NOMO-1 treated with DMSO at 0.1 percent for 48 hours (cell line): ENCODE measurements at regions not wholly inside any gene's neighbourhood (a gene's known extent, or its start where the extent isn't known, plus 50 kb on each side); places are given as distances from the start of the nearest gene placed in this dataset.
"Not testable (repeated sequence)": the region's sequence is repeated elsewhere in the genome, so short reads cannot be mapped to it uniquely, and the experiment has no call there.

Experiments used
- DNase-seq: peaks from one replicate; lab custom pipeline; 2025; ENCODE audit not compliant: unreplicated experiment; lab: John Stamatoyannopoulos, UW

DNA sequence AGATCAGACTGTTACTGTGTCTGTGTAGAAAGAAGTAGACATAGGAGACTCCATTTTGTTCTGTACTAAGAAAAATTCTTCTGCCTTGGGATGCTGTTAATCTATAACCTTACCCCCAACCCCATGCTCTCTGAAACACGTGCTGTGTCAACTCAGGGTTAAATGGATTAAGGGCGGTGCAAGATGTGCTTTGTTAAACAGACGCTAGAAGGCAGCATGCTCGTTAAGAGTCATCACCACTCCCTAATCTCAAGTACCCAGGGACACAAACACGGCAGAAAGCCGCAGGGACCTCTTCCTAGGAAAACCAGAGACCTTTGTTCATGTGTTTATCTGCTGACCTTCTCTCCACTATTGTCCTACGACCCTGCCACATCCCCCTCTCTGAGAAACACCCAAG, 137.0 kb upstream of the PROKR2 start:
- not testable (repeated sequence) for DNase-seq

- not testable (repeated sequence) for DNase-seq
Observed at GRCh38 chr20:5453316-5453715, 136.6 kb upstream of the PROKR2 start.

DNA sequence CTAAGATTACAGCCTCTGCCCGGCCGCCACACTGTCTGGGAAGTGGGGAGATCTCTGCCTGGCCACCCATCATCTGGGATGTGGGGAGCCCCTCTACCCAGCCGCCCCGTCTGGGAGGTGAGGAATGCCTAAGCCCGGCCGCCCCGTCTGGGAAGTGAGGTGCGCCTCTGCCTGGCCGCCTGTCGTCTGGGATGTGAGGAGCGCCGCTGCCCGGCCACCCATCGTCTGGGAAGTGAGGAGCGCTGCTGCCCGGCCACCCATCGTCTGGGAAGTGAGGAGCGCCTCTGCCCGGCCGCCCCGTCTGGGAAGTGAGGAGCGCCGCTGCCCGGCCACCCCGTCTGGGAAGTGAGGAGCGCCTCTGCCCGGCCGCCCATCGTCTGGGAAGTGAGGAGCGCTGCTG, 135.9 kb upstream of the PROKR2 start:
- DNase-seq, result not testable (repeated sequence)

GRCh38 chr20:5452286-5452685, 135.5 kb upstream of the PROKR2 start:
- not testable (repeated sequence) for DNase-seq

DNA sequence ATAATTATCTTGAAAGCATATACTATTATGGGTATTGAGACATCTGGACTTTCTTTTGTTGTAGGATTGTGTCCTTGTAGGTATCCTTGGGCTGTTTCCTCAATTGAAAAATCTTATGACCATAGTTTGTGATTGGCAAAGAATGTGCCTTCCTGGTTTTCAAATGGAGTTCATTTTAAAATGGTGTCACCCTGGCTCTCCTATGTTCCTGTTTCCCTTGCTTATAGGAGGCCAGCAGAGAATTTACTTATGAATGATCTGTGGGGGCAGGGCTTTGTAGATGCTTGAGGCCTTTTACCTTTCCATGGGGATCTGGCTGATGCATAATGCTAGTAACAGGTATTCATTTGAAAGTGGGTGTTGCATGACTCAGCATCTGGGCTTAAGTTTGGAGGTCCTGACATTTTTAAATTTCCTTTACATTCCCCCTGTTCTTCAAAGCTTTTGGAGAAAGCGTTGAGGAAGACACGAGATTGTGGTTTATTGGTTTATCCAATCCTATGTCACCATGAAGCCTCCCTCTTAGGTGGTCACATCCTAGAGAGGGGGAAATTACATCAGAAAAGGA, 135.0 kb upstream of the PROKR2 start:
- no peak for DNase-seq

DNA sequence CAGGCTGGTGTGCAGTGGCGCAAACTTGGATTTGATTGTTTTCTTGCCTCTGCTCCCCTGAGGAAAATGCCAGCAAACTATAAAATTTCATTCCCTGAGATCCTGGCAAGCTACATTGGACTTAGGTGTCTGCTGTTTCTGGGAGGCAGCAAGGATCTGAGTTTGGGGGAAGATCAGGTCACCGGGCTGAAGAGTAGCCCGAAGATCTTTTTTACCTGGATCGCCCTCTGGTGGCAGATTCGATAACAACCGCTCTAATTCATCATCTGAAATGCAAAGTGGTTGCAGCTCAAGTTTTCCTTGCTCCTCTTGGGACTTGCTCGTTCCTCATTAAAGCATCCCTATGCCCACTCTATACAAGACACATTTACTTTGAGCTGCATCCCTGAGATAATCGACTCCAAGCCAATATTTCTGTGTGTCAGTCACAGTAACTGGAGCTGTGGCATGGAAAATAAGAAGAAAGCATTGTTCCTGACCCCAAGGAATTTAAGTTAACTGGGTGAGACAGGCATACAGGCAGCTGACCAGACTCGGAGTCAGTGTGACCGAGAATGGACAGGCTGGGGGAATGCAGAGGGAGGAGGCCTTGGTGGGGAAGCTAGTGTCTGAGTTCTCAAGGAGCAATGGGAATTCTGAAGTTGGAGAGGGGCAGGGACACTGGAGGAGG, 131.8 kb upstream of the PROKR2 start:
- DNase-seq, result peak; percentile 27

GRCh38 chr20:5447188-5447587, 130.4 kb upstream of the PROKR2 start:
- DNase-seq, result no peak

- DNase-seq, result no peak
Observed at GRCh38 chr20:5445611-5446010, 128.9 kb upstream of the PROKR2 start.

GRCh38 chr20:5442101-5442500, 125.3 kb upstream of the PROKR2 start:
- no peak for DNase-seq

DNA sequence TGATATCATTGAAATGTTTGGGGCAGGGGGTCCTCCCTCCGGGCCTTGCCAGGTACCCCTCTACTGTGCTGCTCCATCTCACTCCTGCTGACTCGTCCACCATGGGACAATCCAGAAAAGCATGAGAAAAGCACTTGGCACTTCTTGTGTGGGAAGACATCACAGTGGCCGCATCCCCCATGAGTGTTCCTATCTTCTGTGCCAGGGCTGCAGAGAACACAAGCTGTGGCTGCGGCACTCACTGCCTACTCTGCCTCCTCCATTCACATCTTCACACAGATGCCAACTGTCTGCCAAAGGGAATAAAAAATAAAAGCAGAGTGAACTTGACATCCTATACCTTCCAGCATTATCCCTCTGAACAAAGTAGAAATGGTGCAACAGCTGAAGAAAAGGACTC, 117.4 kb upstream of the PROKR2 start:
- DNase-seq, result no peak

DNA sequence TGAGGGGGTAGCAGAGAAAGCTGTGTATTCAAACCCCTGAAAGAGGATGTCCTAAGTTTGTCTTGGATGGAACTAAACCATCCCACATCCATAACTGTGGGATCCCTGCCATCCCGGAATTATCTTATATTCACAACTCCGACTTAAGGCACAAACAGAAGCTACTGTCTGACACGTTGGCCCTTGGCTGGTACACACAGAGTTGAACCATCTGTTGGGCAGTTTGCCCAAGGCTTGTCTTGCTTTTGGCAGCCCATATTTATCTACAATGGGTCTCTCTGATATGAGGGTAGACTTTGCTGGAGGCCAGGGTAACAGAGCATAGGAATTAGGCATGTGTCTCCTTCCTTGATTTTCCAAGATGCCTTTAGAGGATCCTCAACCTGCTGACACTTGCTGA, 116.6 kb upstream of the PROKR2 start:
- no peak for DNase-seq

DNA sequence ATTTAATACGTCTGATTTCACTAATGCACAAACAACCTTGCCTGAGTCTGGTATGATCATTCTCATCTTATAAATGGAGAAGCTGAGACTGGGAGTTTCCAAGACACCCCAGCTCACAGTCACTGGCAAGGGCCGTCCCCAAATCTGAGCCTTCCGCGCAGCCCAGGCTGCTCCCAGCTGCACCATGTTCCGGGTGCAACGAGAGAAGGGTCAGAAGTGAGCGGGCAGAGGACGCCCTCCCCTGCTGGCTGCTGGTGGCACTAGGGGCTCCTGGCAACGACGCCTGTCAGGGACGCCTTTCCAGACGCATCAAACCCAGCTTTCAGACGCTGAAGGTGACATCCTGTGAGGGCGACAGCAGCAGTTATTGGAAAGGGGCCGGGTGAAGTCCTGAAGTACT, 115.3 kb upstream of the PROKR2 start:
- no peak for DNase-seq

DNA sequence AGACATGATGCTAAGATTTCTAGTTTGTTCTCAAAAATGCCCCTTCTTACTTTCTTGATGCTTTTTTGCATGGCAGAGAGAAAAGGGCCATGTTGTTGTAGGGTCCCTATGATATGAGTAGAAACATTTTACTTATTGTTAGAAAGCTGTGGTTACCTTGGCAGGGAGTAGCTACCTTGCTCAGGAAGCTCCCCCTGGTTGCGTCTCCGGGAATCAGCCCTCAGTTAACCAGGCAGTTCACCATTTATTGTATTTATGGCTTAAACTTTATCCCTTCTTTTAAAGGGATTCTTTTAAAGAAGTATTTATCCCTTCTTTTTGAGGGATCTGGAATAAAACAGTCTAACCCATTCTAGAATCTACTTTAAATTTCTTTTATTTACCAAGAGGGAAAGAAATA, 113.9 kb upstream of the PROKR2 start:
- no peak for DNase-seq

DNA sequence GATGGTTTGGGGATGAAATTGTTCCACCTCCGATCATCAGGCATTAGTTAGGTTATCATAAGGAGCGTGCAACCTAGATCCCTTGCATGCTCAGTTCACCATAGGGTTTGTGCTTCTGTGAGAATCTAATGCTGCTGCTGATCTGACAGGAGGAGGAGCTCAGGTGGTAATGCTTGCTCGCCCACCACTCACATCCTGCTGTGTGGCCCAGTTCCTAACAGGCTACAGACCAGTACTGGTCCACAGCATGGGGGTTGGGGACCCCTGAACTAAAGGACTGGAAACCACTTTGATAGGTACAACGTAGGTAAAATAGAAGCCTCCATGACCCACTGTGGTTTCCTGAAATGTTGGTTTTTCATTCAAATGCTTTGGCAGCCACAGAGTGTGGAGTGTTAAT, 109.3 kb upstream of the PROKR2 start:
- no peak for DNase-seq

DNA sequence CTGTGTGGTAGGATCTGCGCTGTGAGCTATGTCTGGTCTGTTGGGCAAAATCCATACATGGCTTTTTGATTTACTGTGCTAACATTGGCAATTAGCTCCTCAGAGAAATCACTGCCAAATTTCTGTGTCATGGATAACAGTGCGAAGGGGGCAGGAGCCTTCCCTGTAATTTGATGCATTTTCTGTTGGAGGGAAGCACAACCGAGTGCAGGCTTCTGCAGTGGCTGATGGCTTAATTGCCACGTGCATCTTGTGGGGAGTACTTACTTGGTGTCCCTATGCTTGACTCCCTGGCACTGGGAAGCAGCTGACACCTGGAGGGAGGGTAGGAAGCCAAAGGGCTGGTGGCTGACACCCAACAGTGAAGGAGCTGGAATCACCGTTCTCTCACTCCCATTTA, 99.3 kb upstream of the PROKR2 start:
- DNase-seq, result no peak

DNA sequence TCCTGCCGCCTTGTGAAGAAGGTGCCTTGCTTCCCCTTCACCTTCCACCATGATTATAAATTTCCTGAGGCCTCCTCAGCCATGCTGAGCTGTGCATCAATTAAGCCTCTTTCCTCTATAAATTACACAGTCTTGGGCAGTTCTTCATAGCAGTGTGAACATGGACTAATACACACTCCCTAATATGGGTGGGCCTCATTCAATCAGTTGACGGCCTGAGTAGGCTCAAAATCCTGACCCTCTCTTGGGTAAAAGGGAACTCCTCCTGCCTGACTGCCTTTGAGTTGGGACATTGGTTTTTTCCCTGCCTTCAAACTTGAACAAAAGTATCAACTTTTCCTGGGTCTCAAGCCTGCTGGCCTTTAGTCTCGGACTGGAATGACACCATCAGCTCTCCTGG, 96.6 kb upstream of the PROKR2 start:
- no peak for DNase-seq

DNA sequence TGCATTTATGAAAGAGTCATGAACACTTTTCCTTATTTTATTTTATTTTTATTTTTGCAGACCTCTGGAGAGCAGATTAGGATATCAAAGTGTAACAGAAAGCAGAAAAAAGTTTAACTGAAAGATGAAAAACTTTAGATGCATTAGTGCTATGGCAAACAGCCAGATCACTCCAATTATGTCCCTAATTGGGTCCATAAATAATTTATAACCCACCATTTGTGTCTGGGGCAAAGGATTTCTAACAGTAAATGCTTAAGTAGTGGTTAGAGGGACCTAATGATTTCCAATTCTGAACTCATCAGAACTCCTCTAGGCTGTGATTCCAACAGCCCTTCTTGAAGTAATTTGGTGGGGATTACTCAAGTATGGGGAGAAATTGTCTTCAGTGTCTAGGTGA, 93.7 kb upstream of the PROKR2 start:
- DNase-seq, result no peak

- peak; percentile 3 for DNase-seq
Observed at GRCh38 chr20:5402903-5403531, 86.3 kb upstream of the PROKR2 start.

- no peak for DNase-seq
Observed at GRCh38 chr20:5401277-5401875, 84.6 kb upstream of the PROKR2 start.

DNA sequence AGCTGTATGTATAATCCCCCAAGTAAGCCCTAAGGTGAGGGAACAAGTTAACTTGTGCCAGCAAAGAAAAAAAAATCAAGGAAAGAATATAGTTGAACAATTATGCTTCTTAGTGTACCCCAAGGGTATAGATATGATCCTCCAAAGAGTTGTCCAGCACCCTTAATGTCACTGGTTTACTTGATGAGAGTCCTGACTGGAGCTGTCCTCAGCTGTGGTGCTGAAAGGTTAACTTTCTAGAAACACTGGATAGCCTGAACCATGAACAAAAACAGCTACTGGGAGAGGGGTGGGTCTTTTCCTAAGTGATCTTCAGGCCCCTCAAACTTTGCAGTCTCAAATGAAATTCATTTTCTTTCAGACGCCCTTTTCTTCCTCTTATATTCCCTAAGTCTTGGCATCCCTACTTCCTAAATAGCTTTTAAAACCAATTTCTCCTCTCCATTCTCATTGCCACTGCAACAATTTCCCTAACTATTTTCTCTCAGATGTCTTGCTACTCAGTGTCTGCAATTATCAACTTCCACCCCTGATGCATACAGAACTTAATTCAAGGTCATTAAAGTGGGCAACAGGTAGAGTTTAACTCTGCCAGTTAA, 83.5 kb upstream of the PROKR2 start:
- DNase-seq, result peak; percentile 7

DNA sequence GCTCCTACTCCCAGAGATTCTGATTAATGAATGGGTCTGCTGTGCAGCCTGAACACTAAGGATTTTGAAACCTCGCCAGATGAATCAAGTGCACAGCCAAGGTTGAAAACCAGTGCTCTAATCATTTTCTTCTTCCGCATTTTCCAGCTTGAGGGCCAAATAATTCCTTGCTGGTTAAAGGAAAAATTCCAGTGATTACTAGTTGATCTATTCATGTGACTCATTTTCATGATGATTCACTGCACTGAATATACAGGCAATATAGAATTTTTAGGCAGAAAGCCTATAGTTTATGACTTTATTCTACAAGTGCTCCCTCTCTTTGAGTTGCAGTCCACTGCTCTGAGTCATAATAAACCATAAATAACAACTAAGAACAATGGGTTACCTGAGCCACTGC, 80.6 kb upstream of the PROKR2 start:
- DNase-seq, result no peak
